ENCODE measurements at regions not wholly inside any gene's neighbourhood (a gene's known extent, or its start where the extent isn't known, plus 50 kb on each side); places are given as distances from the start of the nearest gene placed in this dataset.
"Not testable (repeated sequence)": the region's sequence is repeated elsewhere in the genome, so short reads cannot be mapped to it uniquely, and the experiment has no call there.

DNA sequence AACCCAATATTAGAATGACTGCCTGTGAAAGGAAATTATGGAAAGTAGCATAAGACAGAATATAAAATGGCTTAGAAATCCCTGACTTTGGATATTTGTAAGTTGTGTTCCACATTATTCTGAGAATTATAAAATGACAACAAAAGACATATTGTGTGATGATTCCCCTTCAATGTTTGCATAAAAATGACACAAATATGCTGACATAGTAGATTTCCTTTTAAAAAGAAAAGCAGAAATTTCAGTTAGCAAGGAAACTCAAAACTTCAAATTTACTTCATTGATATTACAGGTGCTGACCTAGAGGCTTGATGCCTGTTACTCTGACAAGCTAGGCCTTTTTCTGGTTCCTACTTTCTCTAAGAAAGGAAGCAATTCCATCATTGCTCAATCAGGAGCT is 816.9 kb upstream of the HS3ST5 start:
- no peak for ATAC-seq
- Mint-ChIP-seq H3K4me3 (no peak overlapping the region), H3K4me1 (ENCODE audit: low read depth) (no peaks in the 10 kb centered on the region)

DNA sequence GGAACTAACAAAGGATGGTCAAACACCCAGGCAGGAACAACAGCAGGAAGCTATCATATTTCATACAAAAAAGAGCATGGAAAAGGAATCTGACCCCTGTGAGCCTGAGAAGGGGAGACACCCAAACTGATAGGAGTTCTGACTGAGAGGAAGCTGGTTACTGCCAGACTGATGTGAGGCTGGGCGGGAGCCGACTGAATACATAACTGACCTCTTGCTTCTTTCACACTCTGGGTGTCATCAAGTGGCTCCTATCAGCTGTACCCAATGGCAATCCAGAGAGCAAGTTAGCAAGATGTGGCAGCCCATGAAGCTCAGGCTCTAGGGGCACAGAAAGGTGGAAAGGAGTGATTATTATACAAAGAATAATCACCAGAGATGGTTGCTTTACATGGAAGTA is 795.1 kb upstream of the HS3ST5 start:
- Mint-ChIP-seq H3K36me3 (ENCODE audit: insufficient read depth) (no peaks in the 10 kb centered on the region), H3K4me1 (ENCODE audit: low read depth) (no peaks in the 10 kb centered on the region), H3K9me3 (peaks cover 7% of the 10 kb centered on the region), H3K27me3 (ENCODE audit: low read depth) (no peaks in the 10 kb centered on the region), H3K4me3 (no peak overlapping the region)
- no peak for ATAC-seq
- DNase-seq, result no peak

More for the DNA sequence above, 816.9 kb upstream of the HS3ST5 start:
- H3K27me3 Mint-ChIP-seq (ENCODE audit: low read depth), result no peaks in the 10 kb centered on the region
- DNase-seq, result no peak
- peaks cover 29% of the 10 kb centered on the region for H3K9me3 Mint-ChIP-seq
- H3K36me3 Mint-ChIP-seq (ENCODE audit: insufficient read depth), result no peaks in the 10 kb centered on the region

DNA sequence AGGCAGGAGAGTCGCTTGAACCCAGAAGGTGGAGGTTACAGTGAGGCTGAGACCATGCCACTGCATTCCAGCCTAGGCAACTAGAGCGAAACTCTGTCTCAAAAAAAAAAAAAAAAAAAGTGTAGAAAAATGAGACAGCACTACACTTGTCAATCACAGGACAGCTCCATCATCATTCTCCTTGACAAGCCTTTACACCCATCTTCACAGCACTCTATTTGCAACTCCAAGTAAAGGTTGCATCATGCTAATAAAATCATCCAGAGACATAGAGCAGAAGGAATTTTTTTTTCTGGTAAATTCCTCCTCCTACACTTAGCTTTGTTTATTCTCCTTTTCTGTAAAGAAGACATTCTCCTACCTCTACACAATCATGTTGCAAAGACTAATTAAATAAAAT is 791.0 kb upstream of the HS3ST5 start:
- Mint-ChIP-seq H3K36me3 (ENCODE audit: insufficient read depth) (no peaks in the 10 kb centered on the region), H3K9me3 (peaks cover 14% of the 10 kb centered on the region), H3K27me3 (ENCODE audit: low read depth) (no peaks in the 10 kb centered on the region), H3K4me3 (no peak overlapping the region), H3K4me1 (ENCODE audit: low read depth) (no peaks in the 10 kb centered on the region)
- ATAC-seq, result no peak
- DNase-seq, result no peak

DNA sequence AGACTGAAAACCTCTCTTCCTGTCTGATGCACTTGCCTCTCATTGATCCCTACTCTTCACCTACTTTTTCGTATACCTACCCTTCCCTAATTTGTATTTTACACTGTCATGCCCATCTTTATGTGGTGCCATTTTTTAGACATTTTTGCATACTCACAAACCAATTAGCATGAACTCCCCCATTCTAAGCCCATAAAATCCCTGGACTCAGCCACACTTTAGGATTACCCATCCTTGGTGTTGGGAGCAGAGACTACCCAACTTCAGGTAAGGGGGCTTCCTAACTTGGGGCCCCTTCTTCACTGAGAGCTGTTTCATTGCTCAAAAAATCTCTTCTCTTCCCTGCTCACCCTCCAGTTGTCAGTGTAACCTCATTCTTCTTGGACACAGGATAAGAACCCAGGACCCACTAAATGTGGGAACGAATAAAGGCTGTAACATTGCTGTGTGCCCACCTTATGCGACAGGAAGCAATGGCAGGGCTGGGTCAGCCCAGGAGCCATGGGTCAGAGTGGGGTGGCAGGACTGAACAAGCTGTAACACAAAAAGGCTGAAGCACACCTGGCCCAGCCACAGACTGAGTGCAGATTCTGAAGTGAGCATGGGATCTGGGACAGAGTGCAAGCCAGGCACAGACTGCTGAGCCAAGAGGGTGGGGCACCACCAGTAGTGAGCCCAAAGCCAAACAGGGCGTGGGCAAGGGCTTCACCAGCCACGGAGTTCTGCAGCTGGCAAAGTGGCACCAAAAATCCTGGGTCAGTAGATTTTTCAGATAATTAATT is 789.1 kb upstream of the HS3ST5 start:
- DNase-seq (no peak), ATAC-seq (no peak)
- Mint-ChIP-seq H3K4me3 (no peak overlapping the region), H3K4me1 (ENCODE audit: low read depth) (no peaks in the 10 kb centered on the region), H3K36me3 (ENCODE audit: insufficient read depth) (no peaks in the 10 kb centered on the region), H3K27me3 (ENCODE audit: low read depth) (no peaks in the 10 kb centered on the region), H3K9me3 (peaks cover 13% of the 10 kb centered on the region)

DNA sequence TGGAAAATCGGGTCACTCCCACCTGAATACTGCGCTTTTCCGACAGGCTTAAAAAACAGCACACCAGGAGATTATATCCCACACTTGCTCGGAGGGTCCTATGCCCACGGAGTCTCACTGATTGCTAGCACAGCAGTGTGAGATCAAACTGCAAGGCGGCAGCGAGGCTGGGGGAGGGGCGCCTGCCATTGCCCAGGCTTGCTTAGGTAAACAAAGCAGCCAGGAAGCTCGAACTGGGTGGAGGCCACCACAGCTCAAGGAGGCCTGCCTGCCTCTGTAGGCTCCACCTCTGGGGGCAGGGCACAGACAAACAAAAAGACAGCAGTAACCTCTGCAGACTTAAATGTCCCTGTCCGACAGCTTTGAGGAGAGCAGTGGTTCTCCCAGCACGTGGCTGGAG is 778.7 kb upstream of the HS3ST5 start:
- ATAC-seq; H3K4me3 Mint-ChIP-seq; H3K36me3 Mint-ChIP-seq (ENCODE audit: insufficient read depth); DNase-seq; H3K27me3 Mint-ChIP-seq (ENCODE audit: low read depth); H3K9me3 Mint-ChIP-seq; H3K4me1 Mint-ChIP-seq (ENCODE audit: low read depth): not testable (repeated sequence)

DNA sequence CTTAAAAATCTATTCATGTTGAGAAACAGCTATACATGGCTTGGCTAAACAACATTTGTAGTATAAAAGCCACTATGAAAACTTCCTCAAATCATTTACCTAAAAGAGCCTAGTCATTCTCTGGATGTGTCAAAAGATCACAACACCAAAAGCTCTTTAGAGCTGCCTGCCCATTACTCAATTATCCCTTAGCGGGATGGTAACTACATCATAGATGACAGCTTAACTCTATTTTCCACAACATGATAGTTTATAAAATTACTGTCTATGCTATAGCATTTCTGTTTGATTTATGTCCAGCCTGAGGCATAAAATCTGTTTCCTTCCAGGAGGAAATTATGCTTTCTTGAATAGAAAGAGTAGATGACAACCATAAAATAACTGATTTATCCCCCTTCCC is 777.6 kb upstream of the HS3ST5 start:
- Mint-ChIP-seq H3K36me3 (ENCODE audit: insufficient read depth) (no peaks in the 10 kb centered on the region), H3K9me3 (peaks cover 6% of the 10 kb centered on the region), H3K27me3 (ENCODE audit: low read depth) (no peaks in the 10 kb centered on the region), H3K4me1 (ENCODE audit: low read depth) (no peaks in the 10 kb centered on the region), H3K4me3 (no peak overlapping the region)
- no peak for DNase-seq
- no peak for ATAC-seq

DNA sequence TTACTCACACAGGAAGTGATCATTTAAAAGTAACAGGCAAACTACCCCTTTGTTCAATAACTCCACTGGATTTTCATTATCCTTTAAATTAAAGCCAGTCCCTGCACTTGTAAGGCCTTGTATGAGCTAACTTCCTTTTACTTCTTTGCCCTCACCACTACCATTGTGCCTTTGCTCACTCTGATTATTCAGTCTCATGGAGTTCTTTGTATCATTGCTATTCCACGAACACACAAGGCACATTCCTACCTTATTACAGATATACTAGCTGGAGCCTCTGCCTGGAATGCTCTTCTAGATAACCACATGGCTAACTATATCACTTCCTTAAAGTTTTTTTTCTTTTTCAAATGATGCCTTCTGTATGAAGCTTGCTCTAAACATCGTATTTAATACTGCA is 748.6 kb upstream of the HS3ST5 start:
- no peak for DNase-seq
- no peak overlapping the region for H3K4me3 Mint-ChIP-seq
- H3K9me3 Mint-ChIP-seq, result peaks cover 15% of the 10 kb centered on the region
- no peaks in the 10 kb centered on the region for H3K36me3 Mint-ChIP-seq (ENCODE audit: insufficient read depth)
- no peaks in the 10 kb centered on the region for H3K27me3 Mint-ChIP-seq (ENCODE audit: low read depth)
- H3K4me1 Mint-ChIP-seq (ENCODE audit: low read depth), result no peaks in the 10 kb centered on the region
- ATAC-seq, result no peak

DNA sequence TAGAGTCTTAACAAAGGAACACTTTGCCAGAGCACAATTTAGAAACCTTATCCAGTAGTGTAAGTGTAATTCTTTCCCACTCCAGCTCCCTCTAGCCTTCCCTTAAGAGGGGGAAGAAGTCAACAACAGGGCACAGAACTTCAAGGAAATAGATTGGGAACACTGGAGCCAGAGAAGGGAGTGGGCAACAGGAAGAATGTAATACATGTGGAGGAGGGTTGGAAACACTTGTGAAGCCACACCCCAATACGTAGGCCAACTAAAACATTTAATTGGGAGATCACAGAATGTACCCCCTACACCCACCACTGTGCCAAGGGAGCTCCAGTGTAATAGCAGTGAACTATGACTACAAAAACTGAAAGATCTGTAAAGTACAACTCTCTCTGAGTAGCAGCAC is 735.7 kb upstream of the HS3ST5 start:
- Mint-ChIP-seq H3K27me3 (ENCODE audit: low read depth) (no peaks in the 10 kb centered on the region), H3K4me3 (no peak overlapping the region), H3K36me3 (ENCODE audit: insufficient read depth) (no peaks in the 10 kb centered on the region), H3K4me1 (ENCODE audit: low read depth) (no peaks in the 10 kb centered on the region), H3K9me3 (peaks cover 16% of the 10 kb centered on the region)
- no peak for ATAC-seq
- no peak for DNase-seq

DNA sequence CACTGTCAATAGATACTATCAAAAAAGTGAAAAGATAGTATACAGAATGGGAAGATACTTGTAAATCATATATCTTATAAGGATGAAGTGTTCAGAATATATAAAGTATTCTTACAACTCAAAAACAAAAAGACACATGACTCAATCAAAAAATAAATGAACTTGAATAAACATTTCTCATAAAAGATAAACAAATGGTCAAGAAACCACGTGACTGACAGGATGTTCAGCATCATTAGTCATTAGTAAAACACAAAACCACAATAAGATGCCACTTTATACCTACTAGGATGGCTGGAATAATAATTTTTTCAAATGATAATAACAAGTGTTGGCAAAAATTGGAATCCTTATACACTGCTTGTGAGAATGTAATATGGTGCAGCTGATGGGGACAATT is 729.1 kb upstream of the HS3ST5 start:
- Mint-ChIP-seq H3K9me3 (peaks cover 6% of the 10 kb centered on the region), H3K36me3 (ENCODE audit: insufficient read depth) (no peaks in the 10 kb centered on the region), H3K27me3 (ENCODE audit: low read depth) (no peaks in the 10 kb centered on the region), H3K4me1 (ENCODE audit: low read depth) (no peaks in the 10 kb centered on the region), H3K4me3 (no peak overlapping the region)
- DNase-seq (no peak), ATAC-seq (no peak)

DNA sequence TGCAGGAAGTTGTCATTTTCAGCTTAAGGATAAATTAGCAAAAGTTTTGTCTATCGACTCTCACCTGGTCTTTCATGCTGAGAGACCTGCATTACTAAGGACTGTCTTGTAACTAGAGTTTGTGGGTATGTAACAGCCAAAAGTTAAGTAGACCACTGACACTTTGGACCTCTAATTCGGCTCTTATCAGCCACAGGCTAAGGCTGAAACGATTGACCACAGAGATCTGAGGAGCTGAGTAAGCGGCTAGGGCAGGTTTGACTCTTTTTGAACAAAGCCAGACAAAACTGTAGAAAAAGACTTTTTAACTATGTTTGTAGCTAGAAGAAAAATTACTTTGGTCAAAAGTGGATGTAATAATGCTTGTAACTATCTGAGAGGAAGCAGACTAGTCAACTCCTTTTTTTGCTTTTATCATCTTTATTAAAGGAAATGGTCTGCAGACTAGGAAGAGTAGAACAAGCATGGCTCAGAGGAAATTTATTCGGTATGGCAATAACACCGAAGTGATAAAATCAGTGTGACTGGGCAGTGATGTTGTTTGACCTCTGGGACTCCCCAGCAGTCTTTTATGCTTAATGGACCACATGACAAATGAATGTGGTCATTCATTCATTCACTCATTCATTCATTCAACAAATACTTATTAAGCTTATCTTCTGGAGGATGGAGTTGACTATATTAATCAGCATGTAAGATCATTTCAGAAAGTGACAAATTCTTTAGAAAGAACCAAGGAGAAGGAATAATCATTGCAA is 725.0 kb upstream of the HS3ST5 start:
- ATAC-seq, result no peak

DNA sequence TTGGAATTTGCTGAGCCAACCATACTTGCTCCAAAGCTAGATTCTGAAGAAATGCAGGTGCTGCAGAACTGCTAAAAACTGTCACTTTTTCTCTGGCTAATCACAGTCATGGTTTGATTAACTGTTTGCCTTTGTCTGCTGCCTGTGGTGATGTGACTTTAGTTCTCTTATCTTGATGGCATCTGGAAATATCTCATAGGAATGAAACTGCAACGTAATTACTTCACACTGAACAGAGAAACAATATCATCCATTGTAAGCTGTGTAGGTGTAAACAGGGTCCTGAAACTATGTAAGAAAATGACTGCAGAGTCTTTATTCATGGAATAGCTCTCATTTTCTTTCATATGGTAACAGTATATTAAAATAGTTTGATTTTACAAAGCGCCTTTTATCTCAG is 721.9 kb upstream of the HS3ST5 start:
- no peaks in the 10 kb centered on the region for H3K4me1 Mint-ChIP-seq (ENCODE audit: low read depth)
- no peak for ATAC-seq
- no peaks in the 10 kb centered on the region for H3K36me3 Mint-ChIP-seq (ENCODE audit: insufficient read depth)
- no peaks in the 10 kb centered on the region for H3K27me3 Mint-ChIP-seq (ENCODE audit: low read depth)
- DNase-seq, result no peak
- no peak overlapping the region for H3K4me3 Mint-ChIP-seq
- H3K9me3 Mint-ChIP-seq, result peaks cover 9% of the 10 kb centered on the region

More for the DNA sequence above, 725.0 kb upstream of the HS3ST5 start:
- no peak overlapping the region for H3K4me3 Mint-ChIP-seq
- no peaks in the 10 kb centered on the region for H3K4me1 Mint-ChIP-seq (ENCODE audit: low read depth)
- DNase-seq, result no peak
- no peaks in the 10 kb centered on the region for H3K27me3 Mint-ChIP-seq (ENCODE audit: low read depth)
- H3K36me3 Mint-ChIP-seq (ENCODE audit: insufficient read depth), result no peaks in the 10 kb centered on the region
- H3K9me3 Mint-ChIP-seq, result peaks cover 6% of the 10 kb centered on the region

DNA sequence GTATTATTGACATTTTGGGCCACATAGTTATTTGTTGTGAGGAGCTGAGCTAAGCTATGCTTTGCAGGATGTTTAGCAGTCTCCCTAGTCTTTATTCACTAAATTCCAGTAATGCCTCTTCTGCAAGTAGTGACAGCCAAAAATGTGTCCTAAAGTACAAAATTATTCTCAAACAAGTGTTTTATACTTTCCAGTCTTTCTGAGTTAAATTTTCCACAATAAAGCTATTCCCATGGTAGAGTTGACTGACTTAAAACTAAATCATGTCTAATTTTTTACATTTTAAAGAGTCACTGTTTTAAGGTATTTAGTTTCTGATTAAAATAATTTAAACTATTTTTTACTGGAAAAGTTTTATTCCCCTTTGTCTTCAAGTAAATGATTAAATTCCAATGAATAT is 717.8 kb upstream of the HS3ST5 start:
- Mint-ChIP-seq H3K9me3 (peaks cover 13% of the 10 kb centered on the region), H3K27me3 (ENCODE audit: low read depth) (no peaks in the 10 kb centered on the region)

DNA sequence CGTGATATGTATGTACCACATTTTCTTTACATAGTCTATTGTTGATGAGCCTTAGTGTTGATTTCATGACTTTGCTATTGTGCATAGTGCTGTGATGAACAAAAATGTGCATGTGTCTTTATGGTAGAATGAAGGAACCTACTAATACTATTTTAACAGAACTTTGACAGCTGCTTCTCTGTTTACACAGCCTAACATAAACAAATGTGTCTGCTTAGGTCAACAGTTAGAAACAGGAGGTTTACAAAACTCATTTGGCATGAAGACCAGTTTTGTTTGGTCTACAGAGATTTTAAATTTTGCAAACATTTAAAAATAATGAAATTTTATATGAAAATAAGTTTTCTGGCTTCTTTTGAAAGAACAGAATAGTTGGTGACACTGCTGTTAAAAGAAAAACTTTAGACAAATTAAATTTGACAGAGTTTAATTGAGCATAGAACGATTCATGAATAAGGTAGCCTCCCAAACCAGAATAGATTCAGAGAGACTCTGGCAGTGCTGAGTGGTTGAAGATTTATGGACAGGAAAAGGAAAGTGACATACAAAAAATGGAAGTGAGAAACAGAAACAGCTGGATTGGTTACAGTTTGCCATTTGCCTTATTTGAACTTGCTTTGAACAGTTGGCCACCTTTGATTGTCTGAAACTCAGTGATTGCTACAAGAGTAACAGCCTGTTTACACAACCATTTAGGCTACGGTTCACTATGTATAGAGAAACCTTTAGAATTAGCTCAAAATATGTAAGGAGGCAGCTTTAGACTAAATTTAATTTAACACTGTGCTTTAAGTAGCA is 715.8 kb upstream of the HS3ST5 start:
- no peaks in the 10 kb centered on the region for H3K4me1 Mint-ChIP-seq (ENCODE audit: low read depth)
- no peaks in the 10 kb centered on the region for H3K36me3 Mint-ChIP-seq (ENCODE audit: insufficient read depth)
- DNase-seq (no peak), ATAC-seq (no peak)
- H3K27me3 Mint-ChIP-seq (ENCODE audit: low read depth), result no peaks in the 10 kb centered on the region
- H3K9me3 Mint-ChIP-seq, result peaks cover 15% of the 10 kb centered on the region
- no peak overlapping the region for H3K4me3 Mint-ChIP-seq

More for the DNA sequence above, 717.8 kb upstream of the HS3ST5 start:
- Mint-ChIP-seq H3K4me3 (no peak overlapping the region), H3K36me3 (ENCODE audit: insufficient read depth) (no peaks in the 10 kb centered on the region), H3K4me1 (ENCODE audit: low read depth) (no peaks in the 10 kb centered on the region)
- DNase-seq, result no peak
- no peak for ATAC-seq

DNA sequence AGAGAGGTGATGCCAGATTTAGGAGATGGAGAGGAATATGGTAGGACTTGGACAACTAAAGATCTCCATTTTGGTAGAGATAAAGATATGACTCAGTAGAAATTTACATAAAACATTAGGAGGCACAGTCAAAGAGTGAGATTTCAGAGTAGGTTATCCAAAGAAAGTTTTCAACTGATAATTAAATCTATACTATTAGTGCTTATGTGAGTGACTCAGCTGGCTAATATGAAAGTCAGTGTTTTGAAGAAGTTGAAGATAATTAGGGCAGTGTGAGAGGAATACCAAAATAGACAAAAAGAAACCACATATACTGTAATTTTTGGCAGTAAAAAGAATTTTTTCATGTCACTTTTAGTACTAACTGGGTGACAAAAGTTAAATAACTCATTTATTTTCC is 712.8 kb upstream of the HS3ST5 start:
- Mint-ChIP-seq H3K36me3 (ENCODE audit: insufficient read depth) (no peaks in the 10 kb centered on the region), H3K4me3 (no peak overlapping the region), H3K4me1 (ENCODE audit: low read depth) (no peaks in the 10 kb centered on the region), H3K27me3 (ENCODE audit: low read depth) (no peaks in the 10 kb centered on the region), H3K9me3 (peaks cover 12% of the 10 kb centered on the region)
- no peak for ATAC-seq
- no peak for DNase-seq
